HFF-Myc (cell line): ENCODE measurements at regions not wholly inside any gene's neighbourhood (a gene's known extent, or its start where the extent isn't known, plus 50 kb on each side); places are given as distances from the start of the nearest gene placed in this dataset.
"Not testable (repeated sequence)": the region's sequence is repeated elsewhere in the genome, so short reads cannot be mapped to it uniquely, and the experiment has no call there.

ENCODE experiments used
- DNase-seq: peaks from one replicate; pipeline ENCODE4 v3.0.0-alpha.2; 2011; ENCODE audit warnings: low read depth; ENCODE audit errors: extremely low read depth
- H3K4me3 ChIP-seq: replicated peaks from 2 replicates; pipeline ENCODE4 v1.5.1; 2011; ENCODE audit warnings: low read depth, mild to moderate bottlenecking, control low read depth, low read length
- CTCF ChIP-seq: IDR thresholded peaks from 2 replicates; pipeline ENCODE4 v1.5.1; 2012; ENCODE audit warnings: mild to moderate bottlenecking, low read depth, low read length, control low read depth; ENCODE audit errors: missing control alignments

- H3K4me3 ChIP-seq: no peak overlapping the region
- no peak for DNase-seq
- TF ChIP-seq CTCF: no peak
Observed at GRCh38 chr12:116672842-116673516, 64.9 kb downstream of the SPRING1 start.

- TF ChIP-seq CTCF: no peak
- H3K4me3 ChIP-seq: no peak overlapping the region
- DNase-seq: no peak
Observed at GRCh38 chr12:116672010-116672409, 65.9 kb downstream of the SPRING1 start.

DNA sequence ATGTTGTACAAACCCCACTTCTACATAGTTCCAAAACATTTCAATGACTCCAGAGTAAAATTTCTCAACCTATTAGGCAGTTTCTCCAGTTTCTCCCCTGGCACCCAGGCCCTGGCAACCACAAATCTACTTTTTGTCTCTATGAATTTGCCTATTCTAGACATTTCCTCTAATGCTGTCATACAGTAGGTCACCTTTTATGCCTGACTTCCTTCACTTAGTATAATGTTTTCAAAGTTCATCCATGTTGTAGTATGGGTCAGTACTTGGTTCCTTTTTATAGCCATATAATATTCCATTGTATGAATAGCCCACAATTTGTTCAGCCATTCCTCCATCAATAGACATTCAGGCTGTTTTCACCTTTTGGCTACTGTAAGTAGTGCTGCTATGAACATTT, 67.0 kb downstream of the SPRING1 start:
- no peak for DNase-seq
- H3K4me3 ChIP-seq: no peak overlapping the region
- TF ChIP-seq CTCF: no peak

DNA sequence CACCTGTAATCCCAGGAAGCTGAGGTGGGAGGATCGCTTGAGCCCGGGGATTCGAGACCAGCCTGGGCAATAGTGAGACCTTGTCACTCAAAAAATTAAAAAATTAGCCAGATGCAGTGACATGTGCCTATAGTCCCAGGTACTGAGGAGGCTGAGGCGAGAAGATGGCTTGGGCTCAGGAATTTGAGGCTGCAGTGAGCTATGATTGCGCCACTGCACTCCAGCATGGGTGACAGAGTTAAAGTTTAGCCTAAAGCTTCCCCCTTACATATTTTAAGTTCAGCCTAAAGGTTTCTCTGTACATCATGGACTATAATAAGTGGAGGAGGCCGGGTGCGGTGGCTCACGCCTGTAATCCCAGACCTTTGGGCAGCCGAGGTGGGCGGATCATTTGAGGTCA, 70.1 kb downstream of the SPRING1 start:
- DNase-seq: no peak
- no peak overlapping the region for H3K4me3 ChIP-seq
- no peak for TF ChIP-seq CTCF

DNA sequence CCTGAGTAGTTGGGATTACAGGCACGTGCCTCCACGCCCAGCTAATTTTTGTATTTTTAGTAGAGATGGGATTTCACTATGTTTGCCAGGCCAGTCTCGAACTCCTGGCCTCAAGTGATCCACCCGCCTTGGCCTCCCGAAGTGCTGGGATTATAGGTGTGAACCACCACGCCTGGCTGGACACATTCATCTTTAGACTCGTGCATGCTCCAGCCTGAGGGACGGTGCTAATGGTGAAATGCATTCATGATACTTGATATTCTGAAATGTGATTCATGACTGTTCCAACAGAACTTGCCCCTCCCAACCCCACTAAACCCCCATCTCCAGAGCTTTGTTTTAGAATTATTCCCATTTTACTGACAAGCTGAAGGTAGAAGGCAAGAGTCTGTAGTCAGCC, 71.0 kb downstream of the SPRING1 start:
- H3K4me3 ChIP-seq, DNase-seq: not testable (repeated sequence)

GRCh38 chr12:116666305-116666673, 71.6 kb downstream of the SPRING1 start:
- TF ChIP-seq CTCF: no peak
- no peak overlapping the region for H3K4me3 ChIP-seq
- no peak for DNase-seq

DNA sequence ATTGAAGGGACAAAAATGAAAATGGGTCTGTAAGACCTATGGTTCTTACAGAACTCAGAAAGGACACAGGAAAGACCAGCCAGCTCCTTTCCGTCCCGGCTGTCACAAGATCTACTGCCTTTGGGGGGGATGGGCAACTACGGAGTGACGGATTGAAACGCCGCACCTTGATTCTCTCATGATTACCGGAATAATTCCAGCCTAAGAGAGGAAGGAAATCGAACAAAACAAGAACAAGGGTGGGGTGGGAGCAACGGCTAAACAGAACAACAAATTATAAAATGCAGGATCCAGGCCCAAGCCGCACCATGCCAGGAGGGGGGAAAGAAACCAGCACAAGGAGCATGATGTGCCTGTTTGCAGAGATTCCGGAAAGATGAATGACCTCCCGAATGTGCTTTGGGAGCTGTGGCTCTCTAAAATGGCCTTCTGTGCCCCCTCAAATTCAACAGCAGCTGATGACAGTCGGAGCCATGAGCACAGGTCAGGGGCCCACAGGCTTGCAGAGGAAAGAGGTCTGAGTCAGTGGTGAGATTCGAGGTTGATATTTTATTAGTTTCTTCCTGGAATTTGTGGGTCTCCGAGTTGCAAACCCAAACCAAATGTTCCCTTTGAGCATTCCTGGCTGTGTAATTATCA, 72.1 kb downstream of the SPRING1 start:
- H3K4me3 ChIP-seq: no peak overlapping the region
- DNase-seq: no peak
- TF ChIP-seq CTCF: no peak
